ENCODE measurements at regions not wholly inside any gene's neighbourhood (a gene's known extent, or its start where the extent isn't known, plus 50 kb on each side); places are given as distances from the start of the nearest gene placed in this dataset.

- Histone ChIP-seq H3K36me3 (ENCODE audit: control insufficient read depth, insufficient read depth, low read length) (no peaks in the 10 kb centered on the region), H3K27ac (no peak overlapping the region), H3K27me3 (ENCODE audit: control insufficient read depth, insufficient read depth, low read length) (no peaks in the 10 kb centered on the region), H3K4me3 (ENCODE audit: low read depth, low read length) (no peak overlapping the region), H2AFZ (no peak overlapping the region), H3K4me1 (peaks cover 9% of the 10 kb centered on the region), H3K4me2 (ENCODE audit: low read length) (no peak overlapping the region), H3K9ac (no peak overlapping the region), H3K9me3 (ENCODE audit: control insufficient read depth, low read length) (no peaks in the 10 kb centered on the region), H3K79me2 (no peaks in the 10 kb centered on the region)
- no peak for TF ChIP-seq CTCF (IDR thresholded peaks at IDR 0.05)
Measured at GRCh38 chr2:75810611-75811330, 100.1 kb upstream of the GCFC2 start.

GRCh38 chr2:75808793-75809535 is 98.2 kb upstream of the GCFC2 start:
- no peak overlapping the region for H3K9ac ChIP-seq

GRCh38 chr2:75807992-75808391 is 97.3 kb upstream of the GCFC2 start:
- H3K27me3 ChIP-seq (ENCODE audit: control insufficient read depth, insufficient read depth, low read length), result no peaks in the 10 kb centered on the region
- no peaks in the 10 kb centered on the region for H3K36me3 ChIP-seq (ENCODE audit: control insufficient read depth, insufficient read depth, low read length)
- no peaks in the 10 kb centered on the region for H3K79me2 ChIP-seq
- TF ChIP-seq CTCF (IDR thresholded peaks at IDR 0.05), result no peak
- H3K9ac ChIP-seq, result no peak overlapping the region
- no peak overlapping the region for H3K27ac ChIP-seq
- no peaks in the 10 kb centered on the region for H3K9me3 ChIP-seq (ENCODE audit: control insufficient read depth, low read length)
- no peak overlapping the region for H3K4me2 ChIP-seq (ENCODE audit: low read length)
- no peak overlapping the region for H3K4me3 ChIP-seq (ENCODE audit: low read depth, low read length)
- no peak overlapping the region for H2AFZ ChIP-seq
- H3K4me1 ChIP-seq, result peaks cover 9% of the 10 kb centered on the region

More at GRCh38 chr2:75808793-75809535, 98.2 kb upstream of the GCFC2 start:
- Histone ChIP-seq H3K4me3 (ENCODE audit: low read depth, low read length) (no peak overlapping the region), H3K9me3 (ENCODE audit: control insufficient read depth, low read length) (no peaks in the 10 kb centered on the region), H3K27me3 (ENCODE audit: control insufficient read depth, insufficient read depth, low read length) (no peaks in the 10 kb centered on the region), H3K27ac (peak overlapping the region; percentile 11), H3K79me2 (no peaks in the 10 kb centered on the region), H2AFZ (no peak overlapping the region), H3K36me3 (ENCODE audit: control insufficient read depth, insufficient read depth, low read length) (no peaks in the 10 kb centered on the region), H3K4me2 (ENCODE audit: low read length) (peak overlapping the region; percentile 25), H3K4me1 (peaks cover 9% of the 10 kb centered on the region)
- TF ChIP-seq CTCF (IDR thresholded peaks at IDR 0.05), result no peak

GRCh38 chr2:75801234-75801982 is 90.7 kb upstream of the GCFC2 start:
- H3K9ac ChIP-seq, result no peak overlapping the region
- no peaks in the 10 kb centered on the region for H3K79me2 ChIP-seq
- H2AFZ ChIP-seq, result no peak overlapping the region
- no peak for TF ChIP-seq CTCF (IDR thresholded peaks at IDR 0.05)
- no peak overlapping the region for H3K27ac ChIP-seq
- no peaks in the 10 kb centered on the region for H3K36me3 ChIP-seq (ENCODE audit: control insufficient read depth, insufficient read depth, low read length)
- no peaks in the 10 kb centered on the region for H3K9me3 ChIP-seq (ENCODE audit: control insufficient read depth, low read length)
- no peak overlapping the region for H3K4me3 ChIP-seq (ENCODE audit: low read depth, low read length)
- no peak overlapping the region for H3K4me2 ChIP-seq (ENCODE audit: low read length)
- peaks cover 3% of the 10 kb centered on the region for H3K4me1 ChIP-seq
- no peaks in the 10 kb centered on the region for H3K27me3 ChIP-seq (ENCODE audit: control insufficient read depth, insufficient read depth, low read length)
